Trophoblast cell (in vitro differentiated cells and primary cell): ENCODE measurements at regions not wholly inside any gene's neighbourhood (a gene's known extent, or its start where the extent isn't known, plus 50 kb on each side); places are given as distances from the start of the nearest gene placed in this dataset.

Experiments
- DNase-seq, 2 donors: peaks; one replicate each; pipeline ENCODE4 v3.0.0-alpha.2; 2016
- H2AFZ ChIP-seq: 2 replicates; pipeline ENCODE4 v1.6.1; 2013; ENCODE audit warnings: low read length, moderate library complexity, mild to moderate bottlenecking; ENCODE audit not compliant: insufficient read depth, poor library complexity
- H2AK5ac ChIP-seq: 2 replicates; pipeline ENCODE4 v1.6.1; 2013; ENCODE audit warnings: mild to moderate bottlenecking, low read length
- H2BK120ac ChIP-seq: 2 replicates; pipeline ENCODE4 v1.6.1; 2013; ENCODE audit warnings: low read length, mild to moderate bottlenecking, moderate library complexity; ENCODE audit not compliant: insufficient read depth, poor library complexity
- H2BK12ac ChIP-seq: 2 replicates; pipeline ENCODE4 v1.6.1; 2013; ENCODE audit warnings: mild to moderate bottlenecking, low read length, moderate library complexity
- H2BK5ac ChIP-seq: 2 replicates; pipeline ENCODE4 v1.6.1; 2013; ENCODE audit warnings: low read length, low read depth, moderate library complexity, mild to moderate bottlenecking; ENCODE audit not compliant: poor library complexity
- H3K14ac ChIP-seq: 2 replicates; pipeline ENCODE4 v1.6.1; 2013; ENCODE audit warnings: mild to moderate bottlenecking, low read length
- H3K18ac ChIP-seq: 2 replicates; pipeline ENCODE4 v1.6.1; 2013; ENCODE audit warnings: mild to moderate bottlenecking, low read length
- H3K23ac ChIP-seq: 2 replicates; pipeline ENCODE4 v1.6.1; 2013; ENCODE audit warnings: low read length
- H3K27ac ChIP-seq: 2 replicates; pipeline ENCODE4 v1.5.1; 2013; ENCODE audit warnings: low read depth, mild to moderate bottlenecking, inconsistent platforms, low read length, moderate library complexity
- H3K27me3 ChIP-seq: 2 replicates; pipeline ENCODE4 v1.6.1; 2013; ENCODE audit warnings: inconsistent platforms, mild to moderate bottlenecking, low read length, moderate library complexity; ENCODE audit not compliant: insufficient read depth
- H3K36me3 ChIP-seq, 2 experiments: 1 replicate in 1 of 2; 2 replicates in 1 of 2; pipeline ENCODE4 v1.6.1; 2013; ENCODE audit warnings: low read length in 2 of 2, mild to moderate bottlenecking in 2 of 2, moderate library complexity in 1 of 2; ENCODE audit not compliant: insufficient read depth in 2 of 2, control insufficient read depth in 1 of 2
- H3K4ac ChIP-seq: 2 replicates; pipeline ENCODE4 v1.6.1; 2013; ENCODE audit warnings: low read depth, mild to moderate bottlenecking, low read length, moderate library complexity
- H3K4me1 ChIP-seq, 2 experiments: 1 replicate in 1 of 2; 2 replicates in 1 of 2; pipeline ENCODE4 v1.6.1; 2013; ENCODE audit warnings: low read length in 2 of 2, mild to moderate bottlenecking in 2 of 2, moderate library complexity in 1 of 2; ENCODE audit not compliant: insufficient read depth in 2 of 2, control insufficient read depth in 1 of 2
- H3K4me2 ChIP-seq: 2 replicates; pipeline ENCODE4 v1.6.1; 2013; ENCODE audit warnings: inconsistent platforms, mild to moderate bottlenecking, low read length, moderate library complexity
- H3K4me3 ChIP-seq: 2 replicates; pipeline ENCODE4 v1.5.1; 2013; ENCODE audit warnings: mild to moderate bottlenecking, low read depth, low read length, inconsistent platforms
- H3K79me1 ChIP-seq: one replicate; pipeline ENCODE4 v1.6.1; 2013; ENCODE audit warnings: low read length
- H3K79me2 ChIP-seq: 2 replicates; pipeline ENCODE4 v1.6.1; 2013; ENCODE audit warnings: low read length, mild to moderate bottlenecking; ENCODE audit not compliant: control insufficient read depth, insufficient read depth, poor library complexity
- H3K9ac ChIP-seq: 2 replicates; pipeline ENCODE4 v1.6.1; 2013; ENCODE audit warnings: mild to moderate bottlenecking, low read length
- H3K9me3 ChIP-seq: 2 replicates; pipeline ENCODE4 v1.6.1; 2013; ENCODE audit warnings: low read depth, mild to moderate bottlenecking, control low read depth, inconsistent platforms, low read length; ENCODE audit not compliant: insufficient read depth
- H4K12ac ChIP-seq: 2 replicates; pipeline ENCODE4 v1.6.1; 2013; ENCODE audit warnings: low read depth, mild to moderate bottlenecking, low read length, moderate library complexity
- H4K8ac ChIP-seq: 2 replicates; pipeline ENCODE4 v1.6.1; 2013; ENCODE audit warnings: low read depth, mild to moderate bottlenecking, low read length, moderate library complexity
- H4K91ac ChIP-seq: one replicate; pipeline ENCODE4 v1.6.1; 2013; ENCODE audit warnings: low read depth, mild to moderate bottlenecking, low read length, moderate library complexity
- WGBS: extraction: QIAGEN DNeasy Blood & Tissue Kit; methylation state at CpG from one replicate; pipeline ENCODE4 v1.1.7; 2013; ENCODE audit warnings: missing lambda C conversion rate; ENCODE audit not compliant: insufficient read length, insufficient coverage; ENCODE audit errors: extremely low coverage; 5-methylcytosine and 5-hydroxymethylcytosine counted together

GRCh38 chr5:2677689-2678088, 73.8 kb downstream of the IRX2 start:
- Histone ChIP-seq H2BK12ac (no peak overlapping the region), H3K23ac (no peak overlapping the region), H3K4me1 (no peaks in the 10 kb centered on the region), H3K79me2 (no peaks in the 10 kb centered on the region), H3K9me3 (no peaks in the 10 kb centered on the region), H3K27me3 (no peaks in the 10 kb centered on the region), H4K8ac (no peak overlapping the region), H3K4me3 (no peak overlapping the region), H4K91ac (no peak overlapping the region), H3K4ac (no peak overlapping the region), H3K27ac (no peak overlapping the region), H4K12ac (no peak overlapping the region), H3K4me2 (no peak overlapping the region), H2AFZ (no peak overlapping the region), H3K18ac (no peak overlapping the region), H2BK120ac (no peak overlapping the region), H3K14ac (no peak overlapping the region), H2AK5ac (no peak overlapping the region), H3K79me1 (no peaks in the 10 kb centered on the region), H3K9ac (no peak overlapping the region), H2BK5ac (no peak overlapping the region), H3K36me3 (no peaks in the 10 kb centered on the region)
- DNase-seq: no peak
- WGBS: no CpG with 5 or more reads among the region's 2 CpGs

GRCh38 chr5:2675548-2675947, 75.9 kb downstream of the IRX2 start:
- 100% methylated on average over 1 of the region's 7 CpGs for WGBS
- no peak overlapping the region for H2AK5ac ChIP-seq
- H3K79me1 ChIP-seq: no peaks in the 10 kb centered on the region
- H3K14ac ChIP-seq: no peak overlapping the region
- H3K4me3 ChIP-seq: no peak overlapping the region
- H3K4me2 ChIP-seq: no peak overlapping the region
- H3K18ac ChIP-seq: no peak overlapping the region
- no peak overlapping the region for H2AFZ ChIP-seq
- no peak overlapping the region for H3K23ac ChIP-seq
- H3K27me3 ChIP-seq: no peaks in the 10 kb centered on the region
- no peak overlapping the region for H3K27ac ChIP-seq
- no peak overlapping the region for H4K12ac ChIP-seq
- no peak for DNase-seq
- H3K36me3 ChIP-seq: no peaks in the 10 kb centered on the region
- H3K9me3 ChIP-seq: no peaks in the 10 kb centered on the region
- H2BK120ac ChIP-seq: no peak overlapping the region
- H2BK5ac ChIP-seq: no peak overlapping the region
- H4K91ac ChIP-seq: no peak overlapping the region
- H4K8ac ChIP-seq: no peak overlapping the region
- H2BK12ac ChIP-seq: no peak overlapping the region
- H3K4me1 ChIP-seq: no peaks in the 10 kb centered on the region
- H3K79me2 ChIP-seq: no peaks in the 10 kb centered on the region
- H3K9ac ChIP-seq: no peak overlapping the region
- H3K4ac ChIP-seq: no peak overlapping the region

GRCh38 chr5:2674456-2674855, 77.0 kb downstream of the IRX2 start:
- no peak overlapping the region for H2BK120ac ChIP-seq
- H3K23ac ChIP-seq: no peak overlapping the region
- no peaks in the 10 kb centered on the region for H3K79me1 ChIP-seq
- H2AFZ ChIP-seq: no peak overlapping the region
- no peak overlapping the region for H3K4ac ChIP-seq
- H3K18ac ChIP-seq: no peak overlapping the region
- no peaks in the 10 kb centered on the region for H3K27me3 ChIP-seq
- H2AK5ac ChIP-seq: no peak overlapping the region
- H3K4me2 ChIP-seq: no peak overlapping the region
- no peaks in the 10 kb centered on the region for H3K4me1 ChIP-seq
- H4K91ac ChIP-seq: no peak overlapping the region
- no peak overlapping the region for H3K4me3 ChIP-seq
- H2BK12ac ChIP-seq: no peak overlapping the region
- H3K9me3 ChIP-seq: no peaks in the 10 kb centered on the region
- no peak overlapping the region for H3K27ac ChIP-seq
- no peak for DNase-seq
- H3K9ac ChIP-seq: no peak overlapping the region
- H3K14ac ChIP-seq: no peak overlapping the region
- H4K12ac ChIP-seq: no peak overlapping the region
- H4K8ac ChIP-seq: no peak overlapping the region
- H3K36me3 ChIP-seq: no peaks in the 10 kb centered on the region
- no peaks in the 10 kb centered on the region for H3K79me2 ChIP-seq
- H2BK5ac ChIP-seq: no peak overlapping the region
- WGBS: no CpG with 5 or more reads among the region's 3 CpGs

GRCh38 chr5:2670940-2671339, 80.5 kb downstream of the IRX2 start:
- no peaks in the 10 kb centered on the region for H3K27me3 ChIP-seq
- peaks cover 5% of the 10 kb centered on the region for H3K9me3 ChIP-seq
- H3K18ac ChIP-seq: no peak overlapping the region
- H3K79me2 ChIP-seq: no peaks in the 10 kb centered on the region
- no CpG with 5 or more reads among the region's 14 CpGs for WGBS
- H2BK120ac ChIP-seq: no peak overlapping the region
- no peak overlapping the region for H3K23ac ChIP-seq
- H3K4me2 ChIP-seq: no peak overlapping the region
- H3K36me3 ChIP-seq: no peaks in the 10 kb centered on the region
- H3K9ac ChIP-seq: no peak overlapping the region
- no peak overlapping the region for H2BK12ac ChIP-seq
- H4K12ac ChIP-seq: no peak overlapping the region
- no peak overlapping the region for H2AFZ ChIP-seq
- H3K14ac ChIP-seq: no peak overlapping the region
- no peaks in the 10 kb centered on the region for H3K4me1 ChIP-seq
- H3K27ac ChIP-seq: no peak overlapping the region
- H3K79me1 ChIP-seq: no peaks in the 10 kb centered on the region
- H2BK5ac ChIP-seq: no peak overlapping the region
- no peak overlapping the region for H4K8ac ChIP-seq
- no peak overlapping the region for H2AK5ac ChIP-seq
- DNase-seq: no peak
- no peak overlapping the region for H3K4me3 ChIP-seq
- no peak overlapping the region for H4K91ac ChIP-seq
- H3K4ac ChIP-seq: no peak overlapping the region
